ENCODE measurements at regions not wholly inside any gene's neighbourhood (a gene's known extent, or its start where the extent isn't known, plus 50 kb on each side); places are given as distances from the start of the nearest gene placed in this dataset.

GRCh38 chr14:53468876-53469275 is 315.8 kb upstream of the DDHD1 start:
- TF ChIP-seq CTCF (IDR thresholded peaks at IDR 0.05) (no peak), POLR2A (IDR thresholded peaks at IDR 0.05) (no peak)
